ACHN (cell line): ENCODE measurements at regions not wholly inside any gene's neighbourhood (a gene's known extent, or its start where the extent isn't known, plus 50 kb on each side); places are given as distances from the start of the nearest gene placed in this dataset.
A peak's percentile ranks its signal among the peaks of the same experiment; 100 is the strongest.

Experiments used
- DNase-seq: peaks from one replicate; pipeline ENCODE4 v3.0.0-alpha.2; 2015
- in situ Hi-C: cut with HindIII; loops from 2 replicates; pipeline ENCODE4 v1.10.0; 2017; ENCODE audit warnings: low sequenced_read_pairs, low pct_ligation_motif_present, low pct_unique_long_range_greater_than_20kb

DNA sequence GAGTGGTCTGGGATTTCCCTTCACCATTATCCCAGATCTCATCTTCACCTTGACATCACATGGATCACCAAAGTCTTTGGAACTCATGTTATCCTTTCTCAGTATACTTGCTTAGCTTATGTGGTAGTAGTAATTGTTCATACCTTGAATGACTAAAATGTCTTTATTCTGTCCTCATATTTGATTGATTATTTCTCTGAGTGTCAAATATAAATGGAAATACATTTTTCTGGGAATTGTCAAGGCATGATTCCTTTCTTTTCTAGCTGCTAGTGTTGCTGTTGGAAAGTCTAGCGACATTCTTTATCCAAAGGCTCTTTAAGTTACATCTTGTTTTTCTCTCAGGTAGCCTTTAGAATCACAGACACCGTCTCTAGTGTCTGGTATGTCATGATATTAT, 334.4 kb downstream of the CMPK2 start:
- in situ Hi-C loops = no loop called here
- DNase-seq = no peak

DNA sequence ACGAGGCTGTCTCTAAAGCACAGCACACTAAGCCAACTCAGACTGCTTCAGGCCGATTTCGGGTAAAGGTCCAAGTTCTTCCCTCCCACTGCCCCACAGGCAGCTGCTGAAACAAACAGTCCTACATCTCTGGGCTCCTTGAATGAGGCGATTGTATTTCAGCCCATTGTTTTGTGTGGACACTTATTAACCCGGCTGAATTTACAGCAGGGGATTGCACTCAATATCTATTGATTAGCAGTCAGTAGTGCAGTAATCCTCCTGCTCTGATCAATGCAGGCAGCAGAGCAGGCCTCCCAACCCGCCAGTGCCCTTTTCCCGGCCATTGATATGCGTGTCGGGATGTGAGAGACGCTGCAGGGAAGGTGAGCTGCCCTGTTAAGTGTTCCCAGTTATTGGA, 330.1 kb downstream of the CMPK2 start:
- no peak for DNase-seq
- in situ Hi-C loops = no loop called here

DNA sequence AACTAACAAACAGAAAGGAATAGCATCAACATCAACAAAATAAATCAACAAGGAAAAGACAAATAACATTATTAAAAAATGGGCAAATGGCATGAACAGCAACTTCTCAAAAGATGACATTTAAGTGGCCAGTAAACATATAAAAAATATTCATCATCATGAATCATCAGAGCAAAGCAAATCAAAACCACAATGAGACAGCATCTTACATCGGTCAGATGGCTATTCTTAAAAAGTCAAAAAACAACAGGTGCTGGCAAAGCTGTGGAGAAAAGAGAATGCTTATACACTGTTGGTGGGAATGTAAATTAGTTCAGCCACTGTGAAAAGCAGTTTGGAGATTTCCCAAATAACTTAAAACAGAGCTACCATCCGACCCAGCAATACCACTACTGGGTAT, 327.1 kb downstream of the CMPK2 start:
- in situ Hi-C loops = no loop called here
- DNase-seq = no peak

DNA sequence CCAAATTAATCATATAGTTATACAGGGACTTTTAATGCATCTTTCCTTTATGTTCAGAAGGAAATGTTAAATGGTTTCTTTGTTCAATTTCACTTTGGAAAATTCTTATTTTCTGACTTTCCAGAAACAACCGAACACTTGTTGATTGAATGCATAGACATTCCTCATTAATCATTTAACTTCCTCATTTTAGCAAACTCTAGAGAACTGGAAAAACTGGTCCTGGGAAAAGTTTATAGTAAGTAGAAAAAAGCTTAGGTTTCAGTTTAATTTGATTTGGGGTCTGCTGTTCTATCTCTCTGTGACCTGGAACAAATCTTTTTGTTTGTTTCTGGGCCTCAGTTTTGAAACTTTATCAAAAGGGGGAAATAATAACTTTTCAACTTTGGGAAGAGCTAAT, 320.4 kb downstream of the CMPK2 start:
- DNase-seq = no peak
- in situ Hi-C loops = no loop called here

DNA sequence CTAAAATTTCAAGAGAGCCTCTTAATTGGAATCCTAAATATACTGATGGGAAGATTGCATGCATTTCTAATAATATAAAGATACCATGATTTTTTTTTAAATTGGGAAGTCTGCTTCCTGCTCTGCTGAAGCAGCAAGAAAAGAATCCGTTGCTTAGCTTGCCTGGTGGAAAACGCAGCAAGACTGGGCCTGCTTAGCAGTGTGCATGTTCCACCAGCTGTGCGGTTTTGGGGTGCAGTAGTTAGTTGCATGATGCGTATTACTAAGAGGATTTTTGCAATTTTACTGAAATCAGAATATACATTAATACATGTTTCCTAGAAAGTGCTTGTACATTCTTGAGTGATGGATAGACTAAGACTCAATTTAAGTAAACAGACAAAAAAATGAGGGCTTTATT, 319.9 kb downstream of the CMPK2 start:
- no peak for DNase-seq
- in situ Hi-C loops = no loop called here

DNA sequence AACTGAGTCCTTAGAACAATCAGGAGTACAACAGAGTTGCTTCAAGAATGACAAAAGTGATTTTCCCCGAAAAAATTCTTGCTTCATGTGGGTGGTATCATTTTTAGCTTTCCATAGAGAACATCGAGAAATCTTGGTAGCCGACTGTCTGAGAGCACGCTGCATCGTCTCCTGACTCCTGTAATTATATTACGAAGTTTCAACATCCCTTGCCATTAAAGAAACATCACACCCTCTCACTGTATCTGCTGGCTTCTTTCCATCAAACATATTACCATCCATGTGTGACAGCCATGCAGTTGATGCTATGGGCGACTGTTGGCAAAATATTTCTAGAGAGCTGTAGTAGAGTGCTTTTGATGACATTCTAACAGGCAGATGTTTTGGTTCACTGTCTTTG, 311.2 kb downstream of the CMPK2 start:
- in situ Hi-C loops = no loop called here

DNA sequence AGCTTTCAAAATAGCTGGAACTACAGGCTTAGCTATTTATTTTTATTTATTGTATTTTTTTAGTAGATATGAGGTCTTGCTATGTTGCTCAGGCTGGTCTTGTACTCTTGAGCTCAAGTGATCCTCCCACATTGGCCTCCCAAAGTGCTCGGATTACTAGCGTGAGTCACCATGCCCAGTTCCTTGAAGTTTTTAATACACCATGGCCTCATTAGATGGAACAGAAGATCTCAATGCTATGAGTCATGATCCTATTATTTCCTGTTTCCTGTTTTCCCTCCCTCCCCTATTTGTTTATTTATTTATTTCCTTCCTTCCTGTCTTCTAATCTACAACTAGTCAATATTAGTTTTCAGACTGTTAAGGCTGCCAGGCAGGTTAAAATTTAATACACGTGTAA, 309.0 kb downstream of the CMPK2 start:
- DNase-seq = no peak
- in situ Hi-C loops = no loop called here

More for the DNA sequence above, 311.2 kb downstream of the CMPK2 start:
- no peak for DNase-seq

DNA sequence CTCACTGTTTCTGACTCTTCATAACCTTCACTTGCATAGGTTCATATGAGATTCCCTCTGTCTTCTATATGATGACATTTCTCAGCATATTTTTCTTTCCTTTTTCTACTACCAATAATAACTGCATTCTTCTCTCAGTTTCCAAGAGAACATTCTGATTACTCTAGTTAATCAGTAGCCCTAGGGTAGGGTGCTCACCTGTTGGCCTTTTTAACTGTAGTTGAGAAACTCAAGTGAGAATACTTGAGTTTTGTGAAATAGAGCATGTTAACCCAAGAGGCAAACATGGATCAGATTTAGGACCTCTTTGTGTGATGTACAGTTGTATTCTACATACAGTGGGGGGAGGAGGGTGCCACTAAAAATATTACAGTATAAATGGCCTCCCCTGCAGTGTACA, 308.0 kb downstream of the CMPK2 start:
- in situ Hi-C loops = no loop called here
- DNase-seq = no peak

DNA sequence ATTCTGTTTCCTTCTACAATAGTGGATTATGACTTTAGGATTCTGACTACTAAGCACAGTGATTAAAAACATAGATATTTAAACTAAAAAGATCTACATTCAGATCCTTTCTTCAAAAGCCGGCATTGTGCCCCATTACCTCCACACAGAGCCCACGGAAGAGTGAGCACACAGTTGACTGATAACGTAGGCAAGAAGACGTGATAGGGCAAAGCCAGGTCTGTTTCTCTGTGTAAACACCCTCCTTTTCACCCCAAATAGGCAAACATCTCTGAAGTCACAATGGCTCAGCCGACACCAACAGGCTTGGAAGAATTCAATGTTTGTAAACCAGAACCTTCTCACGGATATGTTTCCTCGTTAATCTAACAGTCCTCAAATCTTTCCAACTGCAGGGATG, 302.9 kb downstream of the CMPK2 start:
- in situ Hi-C loops = no loop called here

DNA sequence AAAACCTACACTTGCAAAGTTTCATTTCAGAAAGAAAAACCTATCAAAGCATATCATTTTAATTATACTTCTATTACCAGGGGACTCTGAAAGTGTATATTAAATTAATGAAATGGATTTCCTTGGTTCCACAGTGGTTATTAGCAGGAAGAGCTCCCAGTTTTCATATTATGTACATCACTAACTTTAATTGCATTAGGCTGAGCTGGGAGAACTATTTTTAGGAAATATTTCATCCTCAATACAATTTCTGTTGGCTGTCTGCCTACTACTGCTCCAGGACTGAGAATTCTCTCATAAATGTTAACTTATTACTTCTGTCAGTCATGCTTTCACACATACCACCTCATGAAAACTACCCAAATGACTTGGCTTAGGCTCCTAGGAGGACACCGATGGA, 301.4 kb downstream of the CMPK2 start:
- no peak for DNase-seq
- in situ Hi-C loops = no loop called here

More for the DNA sequence above, 302.9 kb downstream of the CMPK2 start:
- DNase-seq = no peak

DNA sequence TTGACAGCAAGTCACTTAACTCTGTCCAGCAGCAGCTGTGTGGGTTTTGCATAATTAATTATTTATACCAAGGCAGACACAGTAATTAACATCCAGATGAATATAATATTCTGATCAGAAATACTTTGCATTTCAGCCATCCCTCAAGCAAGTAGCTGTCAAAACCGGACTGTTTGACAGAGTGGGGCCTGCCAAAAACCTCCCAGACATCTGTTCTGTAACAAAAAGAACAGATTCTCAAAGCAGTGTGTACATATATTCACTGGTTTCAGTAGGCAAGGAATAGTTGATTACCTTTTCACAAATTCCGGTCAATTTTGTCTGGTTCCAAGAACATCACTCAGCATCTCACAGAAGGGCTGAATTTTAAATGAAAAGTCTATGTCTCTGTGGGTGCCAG, 291.6 kb downstream of the CMPK2 start:
- DNase-seq = no peak

DNA sequence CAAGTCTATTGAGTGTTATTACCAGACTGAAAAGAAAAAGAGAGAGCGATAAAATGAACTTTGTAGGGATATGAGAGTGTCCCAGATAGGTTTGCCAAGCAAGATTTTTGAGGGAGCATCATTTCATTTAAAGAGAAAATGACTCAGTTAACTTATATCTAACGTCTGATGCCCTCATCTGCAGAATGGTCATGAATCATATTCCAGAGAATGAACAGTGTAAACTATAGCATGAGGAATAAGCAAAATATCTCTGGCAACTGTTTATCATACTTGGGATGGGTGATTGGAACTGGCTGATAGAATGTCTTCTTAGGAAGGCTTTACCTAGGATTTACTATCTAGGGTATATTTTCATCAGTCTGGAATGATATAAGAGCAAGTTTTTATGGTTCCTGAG, 289.4 kb downstream of the CMPK2 start:
- in situ Hi-C loops = no loop called here
- no peak for DNase-seq

More for the DNA sequence above, 291.6 kb downstream of the CMPK2 start:
- in situ Hi-C loops = no loop called here

DNA sequence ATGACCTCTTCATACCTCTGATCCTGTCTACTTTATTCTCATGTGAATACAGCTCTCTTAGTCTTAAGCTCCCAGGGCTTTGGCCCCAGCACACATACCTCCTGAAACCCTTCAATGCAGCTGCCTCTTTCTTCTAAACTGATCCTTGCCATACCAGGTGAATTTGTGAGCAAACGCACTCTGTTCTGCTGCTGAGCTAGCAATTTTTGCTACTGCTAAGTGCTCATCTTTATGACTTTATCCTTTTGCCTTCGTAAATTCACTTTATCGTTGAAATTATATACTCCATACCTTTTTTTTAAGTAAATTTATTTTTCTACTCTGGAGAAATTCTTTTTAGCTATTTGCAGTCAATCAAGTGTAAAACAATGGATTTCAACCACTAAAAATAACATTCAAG, 287.7 kb downstream of the CMPK2 start:
- DNase-seq = no peak
- in situ Hi-C loops = no loop called here

DNA sequence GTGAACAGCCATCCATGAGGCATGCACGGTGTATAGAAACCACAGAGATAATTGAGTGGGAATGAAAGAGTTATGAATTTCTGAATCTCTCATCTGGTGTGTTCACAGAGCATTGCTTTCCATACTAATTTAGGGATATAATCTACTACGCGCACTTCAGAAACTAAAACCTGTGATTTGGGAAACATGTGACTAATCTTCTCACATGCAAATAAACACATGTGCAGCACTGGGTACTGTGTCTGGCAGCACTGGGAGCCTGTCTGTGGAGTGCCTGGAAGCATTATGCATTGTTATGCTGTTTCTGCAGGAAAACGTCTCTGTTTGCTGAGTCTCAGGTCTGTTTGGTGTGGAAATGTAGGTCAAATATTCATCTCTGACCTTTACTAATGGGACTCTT, 287.3 kb downstream of the CMPK2 start:
- no peak for DNase-seq
- in situ Hi-C loops = no loop called here

DNA sequence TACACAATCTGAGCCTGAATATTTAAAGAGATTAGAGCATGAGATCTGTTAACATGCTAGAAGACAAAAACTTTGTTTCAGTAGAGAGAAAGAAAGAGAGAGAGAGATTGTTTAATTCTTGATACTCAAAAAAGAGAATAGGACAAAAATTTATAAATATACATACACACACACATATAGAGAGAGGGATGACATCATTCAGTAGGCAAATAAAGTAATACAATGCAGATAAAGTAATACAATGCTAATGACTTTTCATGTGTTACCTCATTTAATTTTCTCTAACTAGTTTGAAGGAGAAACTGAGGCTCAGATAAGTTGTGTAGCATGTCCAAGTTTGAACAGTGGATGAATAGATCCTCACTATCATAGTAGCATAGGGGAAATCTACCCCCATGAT, 286.4 kb downstream of the CMPK2 start:
- no peak for DNase-seq
- in situ Hi-C loops = no loop called here

DNA sequence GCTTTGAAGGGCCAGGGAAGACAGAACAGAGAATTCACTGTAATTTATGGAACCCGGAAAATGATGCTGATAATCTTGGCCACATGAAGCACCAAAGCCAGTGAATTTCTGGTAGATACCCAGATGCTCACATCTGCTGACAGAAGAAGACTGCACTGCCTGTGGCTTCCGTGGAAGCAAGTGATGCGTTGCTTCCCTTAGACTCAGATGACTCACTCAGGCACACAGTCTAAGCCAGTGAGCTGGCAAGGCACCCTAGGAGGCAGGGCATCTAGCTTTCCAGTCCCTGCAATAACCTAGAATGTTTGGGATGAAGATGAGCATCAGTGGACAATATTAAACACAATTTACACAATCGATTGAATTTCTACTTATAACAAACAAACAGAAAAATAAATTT, 284.7 kb downstream of the CMPK2 start:
- in situ Hi-C loops = no loop called here
- DNase-seq = peak; percentile 58

DNA sequence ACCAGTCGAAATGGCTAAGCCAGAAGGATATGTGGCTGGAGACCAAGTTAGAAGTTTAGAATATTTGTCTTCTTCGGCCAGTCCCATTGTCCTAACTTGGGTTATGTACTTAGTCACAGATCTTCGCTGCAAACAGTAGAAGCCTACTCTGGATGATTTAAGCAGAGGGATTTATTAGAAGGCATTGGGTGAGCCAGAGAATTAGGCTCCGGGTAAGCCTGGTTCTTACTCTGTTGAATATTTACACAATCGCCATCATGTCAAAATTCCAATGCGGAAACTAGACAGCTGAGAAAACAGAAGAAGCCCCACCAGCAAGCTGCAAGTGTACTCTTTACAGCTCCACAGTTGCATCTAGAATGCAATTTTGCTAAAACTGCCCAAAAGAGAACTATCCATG, 276.6 kb downstream of the CMPK2 start:
- DNase-seq = no peak
- in situ Hi-C loops = no loop called here

DNA sequence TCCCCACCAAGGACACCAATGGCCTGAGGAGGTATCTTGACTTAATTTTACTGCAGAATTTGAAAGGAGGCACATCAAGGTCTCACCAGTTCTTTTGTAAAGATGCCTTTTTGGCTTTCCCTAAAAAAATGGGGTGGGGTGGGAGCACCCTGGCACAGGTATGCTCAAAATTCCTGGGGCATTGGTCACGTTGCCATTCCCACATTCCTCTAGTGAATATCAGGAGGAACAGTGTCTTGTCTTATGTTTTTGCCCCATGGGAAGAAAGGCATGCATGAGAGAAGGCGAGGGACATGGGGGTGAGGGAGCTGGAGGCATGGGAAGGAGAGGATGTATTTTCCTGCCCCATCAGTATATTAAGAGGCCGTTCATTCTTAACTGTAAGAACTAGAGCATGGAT, 275.3 kb downstream of the CMPK2 start:
- in situ Hi-C loops = no loop called here
- no peak for DNase-seq

DNA sequence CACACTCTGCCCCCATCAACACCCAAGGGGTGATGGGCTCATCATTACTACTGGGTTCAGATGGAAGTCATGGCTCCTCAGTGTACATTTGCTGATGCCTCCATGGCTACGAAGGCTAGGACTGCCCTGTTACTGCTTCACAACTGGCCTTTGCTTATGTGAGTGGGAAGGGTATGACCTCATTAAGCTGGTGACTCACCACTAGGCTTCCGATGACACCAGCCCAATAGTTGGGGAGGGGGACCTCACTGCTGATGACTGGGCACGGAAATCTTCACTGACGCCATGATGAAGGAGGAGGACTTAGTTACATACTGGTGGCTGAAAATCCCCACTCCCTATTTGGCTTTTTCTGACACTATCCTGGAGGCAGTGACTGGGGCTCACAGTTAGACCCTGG, 263.2 kb downstream of the CMPK2 start:
- in situ Hi-C loops = no loop called here
- no peak for DNase-seq

DNA sequence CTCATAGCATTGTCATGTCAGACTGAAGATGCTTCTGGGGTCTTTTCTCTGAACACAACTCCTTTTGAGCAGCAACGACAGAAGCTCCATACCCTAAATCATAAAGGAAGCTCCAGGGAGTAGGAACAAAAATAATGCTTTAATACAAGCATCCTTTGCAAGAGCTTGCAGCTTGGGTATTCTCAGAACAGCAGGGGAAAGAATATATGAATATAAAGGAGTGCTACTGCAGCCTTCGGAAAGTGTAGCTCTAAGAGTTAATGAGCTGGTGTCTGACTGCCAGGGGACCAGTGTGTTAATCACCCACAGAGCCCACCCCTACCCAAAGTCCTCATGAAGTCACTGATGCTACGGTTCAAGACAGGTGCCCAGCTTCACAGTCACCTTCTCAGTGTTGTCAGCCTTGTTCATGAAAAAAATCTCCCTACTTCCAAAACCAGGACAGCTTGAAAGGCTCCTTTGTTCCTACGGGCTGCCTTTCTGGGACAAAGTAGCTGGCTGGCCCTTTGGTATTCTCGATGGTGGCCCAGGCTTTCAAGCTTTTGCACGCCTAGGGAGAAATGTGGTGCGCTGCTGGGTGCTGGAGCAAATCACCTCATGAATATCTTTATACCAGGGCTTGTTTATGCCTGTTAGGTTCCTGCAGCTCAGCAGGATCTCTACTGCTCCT, 259.7 kb downstream of the CMPK2 start:
- in situ Hi-C loops = no loop called here
- no peak for DNase-seq

DNA sequence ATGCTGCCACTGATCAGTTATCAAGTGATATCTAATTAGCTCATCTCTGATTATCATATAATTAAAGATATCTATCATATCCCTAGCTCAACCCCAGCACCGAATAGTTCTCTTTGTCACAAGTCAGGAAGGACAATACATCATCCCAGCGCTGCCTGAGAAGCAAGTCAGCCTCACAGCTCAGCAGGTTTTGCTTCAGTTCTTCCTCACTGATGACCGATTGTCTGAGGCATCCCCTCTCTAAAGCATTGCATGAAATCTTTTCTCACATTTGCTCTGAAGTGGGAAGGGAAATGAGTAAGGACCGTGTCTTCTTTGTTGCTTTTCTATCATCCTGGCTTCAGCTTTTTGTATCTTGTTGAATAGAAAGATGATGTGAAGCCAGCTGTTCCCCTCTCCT, 247.9 kb downstream of the CMPK2 start:
- in situ Hi-C loops = no loop called here

More for the DNA sequence above, 247.9 kb downstream of the CMPK2 start:
- no peak for DNase-seq
